C4-2B (cell line): ENCODE measurements at regions not wholly inside any gene's neighbourhood (a gene's known extent, or its start where the extent isn't known, plus 50 kb on each side); places are given as distances from the start of the nearest gene placed in this dataset.

ENCODE experiments used
- ZFX ChIP-seq: fragments of 450-650 bp; IDR thresholded peaks from 2 replicates; pipeline ENCODE4 v1.6.1; 2017
- TF ChIP-seq, protein P1 (sequence below): fragments of 450-650 bp; conservative IDR thresholded peaks from 2 replicates; pipeline ENCODE4 v1.5.1; 2017; ENCODE audit warnings: mild to moderate bottlenecking

GRCh38 chr15:96181217-96181616 lies 149.3 kb upstream of the NR2F2 start:
- TF ChIP-seq, protein P1, sequence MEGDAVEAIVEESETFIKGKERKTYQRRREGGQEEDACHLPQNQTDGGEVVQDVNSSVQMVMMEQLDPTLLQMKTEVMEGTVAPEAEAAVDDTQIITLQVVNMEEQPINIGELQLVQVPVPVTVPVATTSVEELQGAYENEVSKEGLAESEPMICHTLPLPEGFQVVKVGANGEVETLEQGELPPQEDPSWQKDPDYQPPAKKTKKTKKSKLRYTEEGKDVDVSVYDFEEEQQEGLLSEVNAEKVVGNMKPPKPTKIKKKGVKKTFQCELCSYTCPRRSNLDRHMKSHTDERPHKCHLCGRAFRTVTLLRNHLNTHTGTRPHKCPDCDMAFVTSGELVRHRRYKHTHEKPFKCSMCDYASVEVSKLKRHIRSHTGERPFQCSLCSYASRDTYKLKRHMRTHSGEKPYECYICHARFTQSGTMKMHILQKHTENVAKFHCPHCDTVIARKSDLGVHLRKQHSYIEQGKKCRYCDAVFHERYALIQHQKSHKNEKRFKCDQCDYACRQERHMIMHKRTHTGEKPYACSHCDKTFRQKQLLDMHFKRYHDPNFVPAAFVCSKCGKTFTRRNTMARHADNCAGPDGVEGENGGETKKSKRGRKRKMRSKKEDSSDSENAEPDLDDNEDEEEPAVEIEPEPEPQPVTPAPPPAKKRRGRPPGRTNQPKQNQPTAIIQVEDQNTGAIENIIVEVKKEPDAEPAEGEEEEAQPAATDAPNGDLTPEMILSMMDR: no peak
- no peak for TF ChIP-seq ZFX
